NCI-H1436 treated with DMSO at 0.1 percent for 48 hours (cell line): ENCODE measurements at regions not wholly inside any gene's neighbourhood (a gene's known extent, or its start where the extent isn't known, plus 50 kb on each side); places are given as distances from the start of the nearest gene placed in this dataset.

Experiments used
- DNase-seq: peaks from one replicate; lab custom pipeline; 2025; lab: John Stamatoyannopoulos, UW

DNA sequence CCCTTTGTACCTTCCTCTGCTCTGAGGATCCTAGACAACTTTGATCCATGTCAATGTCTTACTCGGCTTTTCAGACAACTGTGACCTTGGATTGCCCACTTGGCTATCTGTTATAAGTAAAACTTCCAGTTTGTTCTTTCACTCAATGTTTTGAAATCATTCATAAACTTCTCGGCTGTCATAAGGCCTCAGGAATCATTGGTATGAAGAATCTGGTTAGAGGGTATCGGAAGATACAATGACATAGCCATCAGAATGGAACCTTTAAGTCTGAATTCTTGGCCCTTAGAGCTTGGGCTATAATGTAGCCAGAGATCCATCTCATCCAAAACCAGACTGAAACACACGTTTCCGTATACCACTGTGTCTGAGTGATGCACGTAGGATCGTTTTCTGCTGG is 59.0 kb upstream of the WDR1 start:
- DNase-seq: no peak

GRCh38 chr4:10173754-10174749 is 57.5 kb upstream of the WDR1 start:
- DNase-seq: no peak

GRCh38 chr4:10173037-10173753 is 56.6 kb upstream of the WDR1 start:
- no peak for DNase-seq

DNA sequence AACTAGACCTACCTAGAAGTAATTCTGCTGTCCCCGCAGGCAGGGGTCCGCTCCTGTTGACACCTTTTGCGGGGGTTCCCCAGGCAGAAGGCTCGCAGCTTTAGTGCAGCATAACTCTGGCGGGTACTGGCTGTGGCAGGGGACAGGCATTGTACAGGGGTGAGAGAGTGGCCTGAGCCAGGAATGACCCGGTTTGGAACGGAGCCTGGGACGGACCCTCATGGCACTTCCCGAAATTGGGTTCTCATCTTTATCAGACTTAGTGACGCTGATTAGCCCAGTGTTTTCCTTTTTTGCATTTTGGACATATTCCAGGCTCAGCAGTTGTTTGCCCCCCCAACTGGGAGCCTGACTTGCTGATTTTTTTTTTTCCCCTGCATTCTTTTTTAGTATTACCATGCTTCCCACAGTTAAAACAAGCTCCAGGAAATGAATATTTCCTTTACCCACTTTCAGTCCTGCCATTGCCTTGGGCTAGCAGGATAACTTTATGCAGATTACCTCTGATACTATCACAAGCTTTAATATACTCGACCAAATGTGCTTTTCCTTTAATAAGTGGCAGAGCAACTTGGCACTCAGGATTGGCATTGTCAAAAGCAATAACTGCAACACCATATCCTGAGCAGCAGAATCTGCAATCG is 55.8 kb upstream of the WDR1 start:
- no peak for DNase-seq

DNA sequence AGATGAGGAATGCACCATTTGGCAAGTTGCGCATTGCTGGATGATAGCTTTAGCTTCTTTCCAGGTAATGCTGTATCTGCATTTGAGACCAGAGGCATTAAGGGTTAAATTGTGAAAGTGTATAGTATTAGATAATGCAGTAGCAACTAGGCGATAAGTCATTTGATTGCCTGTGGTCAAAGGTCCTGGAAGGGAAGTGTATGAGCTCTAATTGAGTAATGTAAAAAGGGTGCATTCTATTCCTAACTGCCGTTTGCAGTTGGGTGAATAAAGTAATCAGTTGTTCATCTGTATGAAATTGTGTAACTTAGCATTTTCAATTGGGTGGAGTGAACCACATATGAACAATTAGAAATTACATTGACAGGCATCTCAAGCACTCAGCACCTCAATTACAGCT is 54.5 kb upstream of the WDR1 start:
- no peak for DNase-seq

DNA sequence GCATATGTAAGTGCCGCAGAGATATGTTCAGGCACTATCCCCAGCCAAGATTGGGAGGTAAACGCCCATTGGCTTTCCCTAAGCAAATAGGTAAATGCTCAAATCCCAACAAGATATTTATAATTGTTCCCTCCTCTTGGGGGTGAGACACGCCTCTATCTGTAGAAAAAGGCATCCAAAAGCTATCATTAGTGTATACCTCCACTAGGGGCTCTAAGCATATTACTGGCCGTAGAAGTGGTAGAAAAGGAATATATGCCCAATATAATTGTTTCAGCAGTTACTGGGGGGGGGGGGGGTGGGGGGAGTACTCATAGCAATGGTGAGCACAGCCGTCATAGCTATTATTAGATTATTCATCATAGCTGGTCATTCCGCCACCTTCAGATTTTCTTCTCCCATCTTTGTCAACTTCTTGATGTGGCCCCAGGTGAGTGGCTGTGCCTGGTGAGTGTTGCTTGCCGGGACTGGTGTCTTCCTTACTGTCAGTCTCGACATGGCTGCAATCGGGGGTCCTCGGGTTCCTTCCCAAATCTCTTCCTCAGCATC is 53.3 kb upstream of the WDR1 start:
- DNase-seq: no peak

GRCh38 chr4:10168151-10168550 is 51.6 kb upstream of the WDR1 start:
- no peak for DNase-seq

DNA sequence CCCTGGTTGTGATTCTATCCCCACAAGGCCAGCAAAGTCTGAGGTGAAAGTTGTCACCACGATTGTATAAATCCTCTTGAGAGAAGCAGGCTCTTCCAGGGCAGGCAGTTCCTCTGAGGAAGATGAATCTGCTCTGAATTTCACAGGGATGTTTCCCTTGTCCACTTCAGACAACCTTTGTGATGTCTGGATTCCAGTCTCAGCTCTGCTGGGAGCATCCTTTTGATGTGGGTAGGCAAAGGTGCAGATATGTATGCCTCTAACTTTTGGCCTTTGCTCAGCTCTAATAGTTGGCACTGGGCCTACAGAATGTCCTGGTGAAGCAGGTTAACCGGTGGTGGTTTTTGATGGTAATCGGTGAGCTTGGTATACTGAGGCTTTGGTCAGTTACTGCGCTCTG is 50.6 kb upstream of the WDR1 start:
- DNase-seq: no peak
